ENCODE measurements at regions not wholly inside any gene's neighbourhood (a gene's known extent, or its start where the extent isn't known, plus 50 kb on each side); places are given as distances from the start of the nearest gene placed in this dataset.
"Not testable (repeated sequence)": the region's sequence is repeated elsewhere in the genome, so short reads cannot be mapped to it uniquely, and the experiment has no call there.

DNA sequence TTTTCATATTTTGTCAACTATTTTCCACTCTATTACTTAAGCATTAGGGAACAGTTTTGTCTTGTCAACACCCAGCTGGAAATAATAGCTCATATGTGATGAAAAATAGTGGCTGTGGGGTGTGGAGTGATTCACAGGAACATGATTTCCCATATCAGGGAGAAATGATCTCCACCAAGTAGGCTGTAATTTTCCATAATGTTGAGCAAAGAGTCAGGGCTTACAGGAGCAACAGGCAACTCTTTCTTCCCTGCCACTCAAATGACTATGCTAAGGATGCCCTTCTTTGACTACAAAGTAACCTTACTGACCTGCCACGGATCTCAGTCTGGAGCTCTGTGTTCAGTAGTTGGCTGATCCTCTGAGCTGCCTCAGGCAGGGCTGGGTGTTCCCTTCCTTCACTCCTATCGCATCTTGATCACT, 90.0 kb upstream of the GATB start:
- no peak for DNase-seq (ENCODE audit: low spot score)

DNA sequence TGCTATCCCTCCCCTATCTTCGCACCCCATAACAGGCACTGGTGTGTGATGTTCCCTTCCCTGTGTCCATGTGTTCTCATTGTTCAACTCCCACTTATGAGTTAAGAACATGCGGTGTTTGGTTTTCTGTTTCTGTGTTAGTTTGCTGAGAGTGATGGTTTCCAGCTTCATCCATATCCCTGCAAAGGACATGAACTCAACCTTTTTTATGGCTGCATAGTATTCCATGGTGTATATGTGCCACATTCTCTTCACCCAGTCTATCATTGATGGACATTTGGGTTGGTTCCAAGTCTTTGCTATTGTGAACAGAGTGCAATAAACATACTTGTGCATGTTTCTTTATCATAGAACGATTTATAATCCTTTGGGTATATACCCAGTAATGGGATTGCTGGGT, 84.7 kb upstream of the GATB start:
- DNase-seq (ENCODE audit: low spot score), result not testable (repeated sequence)

- DNase-seq (ENCODE audit: low spot score), result no peak
Observed at GRCh38 chr4:151842430-151843079, 81.7 kb upstream of the GATB start.

DNA sequence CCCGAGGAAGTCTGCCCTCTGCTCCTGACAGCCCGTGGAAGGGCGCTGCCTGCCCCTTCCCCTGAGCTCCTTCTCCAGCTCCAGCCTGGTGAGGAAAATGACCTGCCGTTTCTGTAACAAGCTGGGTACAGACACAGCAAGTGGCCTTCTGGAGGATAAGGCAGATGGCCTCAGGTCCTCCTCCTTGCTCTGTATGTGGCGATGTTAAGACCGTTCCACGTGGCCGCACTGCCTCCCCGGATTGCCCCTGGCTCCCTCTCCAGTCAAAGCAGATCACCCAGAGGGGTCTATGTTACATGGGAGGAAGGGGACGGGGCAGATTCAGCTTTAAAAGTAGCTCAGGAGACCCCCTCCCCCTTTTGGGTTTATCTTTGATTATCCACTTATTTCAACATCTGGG, 80.3 kb upstream of the GATB start:
- no peak for DNase-seq (ENCODE audit: low spot score)

GRCh38 chr4:151835467-151835866, 74.7 kb upstream of the GATB start:
- DNase-seq (ENCODE audit: low spot score), result no peak

GRCh38 chr4:151833174-151833573, 72.4 kb upstream of the GATB start:
- DNase-seq (ENCODE audit: low spot score), result peak; percentile 32

DNA sequence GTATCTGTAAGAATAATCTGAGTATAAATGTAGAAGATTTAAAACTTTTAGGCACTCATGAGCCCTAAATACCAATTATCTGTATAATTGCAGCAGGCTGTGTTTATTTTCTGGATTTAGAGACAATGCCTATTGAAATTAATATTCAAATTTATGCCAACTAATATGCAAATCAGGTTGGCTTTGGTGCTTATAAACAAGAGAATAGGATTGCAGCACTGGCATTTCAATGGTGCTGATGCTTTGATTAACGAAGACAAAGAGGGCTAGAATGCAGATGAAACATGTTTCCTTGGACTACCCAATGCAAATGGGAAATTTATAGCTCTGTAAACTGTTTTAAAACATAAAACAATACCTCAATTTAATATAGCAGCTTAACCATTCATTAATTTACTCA, 70.7 kb upstream of the GATB start:
- DNase-seq (ENCODE audit: low spot score), result no peak

- DNase-seq (ENCODE audit: low spot score), result no peak
Observed at GRCh38 chr4:151830168-151830567, 69.4 kb upstream of the GATB start.

GRCh38 chr4:151829309-151829708, 68.5 kb upstream of the GATB start:
- no peak for DNase-seq (ENCODE audit: low spot score)

DNA sequence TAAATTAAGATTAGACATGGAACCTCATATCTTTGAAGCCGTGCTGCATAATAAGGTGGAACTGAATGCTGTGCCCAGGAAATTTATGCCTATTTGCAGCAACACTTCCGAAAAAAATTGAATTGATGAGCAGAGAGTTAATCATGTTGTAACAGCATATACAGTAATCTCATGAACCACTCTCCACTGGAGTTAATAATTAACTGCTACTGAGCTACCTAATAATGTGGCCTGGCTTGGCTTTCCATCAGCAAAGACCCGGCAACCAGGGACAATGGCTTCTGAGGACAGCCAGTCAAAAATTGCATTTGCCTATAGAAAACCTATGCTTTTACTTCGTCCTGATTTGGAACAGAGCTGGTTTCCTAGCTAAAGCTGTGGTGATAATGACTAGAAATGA, 63.8 kb upstream of the GATB start:
- DNase-seq (ENCODE audit: low spot score), result no peak

- DNase-seq (ENCODE audit: low spot score), result no peak
Observed at GRCh38 chr4:151822331-151822730, 61.5 kb upstream of the GATB start.

- DNase-seq (ENCODE audit: low spot score), result no peak
Observed at GRCh38 chr4:151820004-151820403, 59.2 kb upstream of the GATB start.

GRCh38 chr4:151811403-151811802, 50.6 kb upstream of the GATB start:
- DNase-seq (ENCODE audit: low spot score), result no peak

Measured in activated CD4-positive, alpha-beta T cell treated with anti-CD3 and anti-CD28 coated beads, Interleukin-2, Interleukin-4, amounts not matched to agents 100 ng/mL and 50 ng/mL, durations not matched to agents 16 hours and 8 hours (primary cell).